Left ventricle myocardium superior (tissue), 1 donor: ENCODE measurements at regions not wholly inside any gene's neighbourhood (a gene's known extent, or its start where the extent isn't known, plus 50 kb on each side); places are given as distances from the start of the nearest gene placed in this dataset.

ENCODE experiments used
- ATAC-seq: fragments of 200-7000 bp; cut with Tn5 transposase; one replicate; pipeline ENCODE4 v1.9.1; 2020; ENCODE audit warnings: mild to moderate bottlenecking, moderate library complexity
- DNase-seq: peaks from one replicate; pipeline ENCODE4 v3.0.0-alpha.2; 2020
- intact Hi-C: fragments of 100-400 bp; cut with micrococcal nuclease; formaldehyde crosslinking; loops from one replicate; pipeline ENCODE4 v1.11.0; 2022
- donor health status: DM: no; HTN: yes; CAD: no; lungs with severe emphysema.

GRCh38 chr7:114851406-114852061 is 70.4 kb upstream of the MDFIC start:
- intact Hi-C loops = no loop called here
- DNase-seq (no peak), ATAC-seq (no peak)

- no peak for ATAC-seq
- intact Hi-C loops = no loop called here
- DNase-seq = no peak
Observed at GRCh38 chr7:114852293-114852692, 69.6 kb upstream of the MDFIC start.

DNA sequence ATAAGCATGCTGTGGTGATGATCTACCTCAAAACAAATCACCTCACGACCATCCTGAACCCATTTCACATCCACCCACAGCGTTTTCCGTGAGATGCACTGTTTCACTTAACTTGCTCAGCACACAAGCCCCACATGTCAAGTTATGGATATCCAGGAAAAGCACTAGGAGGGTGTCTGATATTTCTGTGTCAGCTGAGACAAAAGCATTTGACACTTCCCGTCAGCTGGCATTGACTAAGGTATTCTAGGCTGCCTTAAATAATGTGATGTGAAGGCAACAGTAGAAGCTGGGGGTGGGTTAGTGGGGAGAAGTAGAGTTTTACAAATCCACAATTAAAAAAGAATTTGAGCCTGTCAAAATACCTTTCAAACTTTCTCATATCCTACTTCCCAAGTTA is 68.7 kb upstream of the MDFIC start:
- ATAC-seq (no peak), DNase-seq (no peak)
- intact Hi-C loops = no loop called here

GRCh38 chr7:114854369-114854768 is 67.5 kb upstream of the MDFIC start:
- intact Hi-C loops = no loop called here
- ATAC-seq (no peak), DNase-seq (no peak)

DNA sequence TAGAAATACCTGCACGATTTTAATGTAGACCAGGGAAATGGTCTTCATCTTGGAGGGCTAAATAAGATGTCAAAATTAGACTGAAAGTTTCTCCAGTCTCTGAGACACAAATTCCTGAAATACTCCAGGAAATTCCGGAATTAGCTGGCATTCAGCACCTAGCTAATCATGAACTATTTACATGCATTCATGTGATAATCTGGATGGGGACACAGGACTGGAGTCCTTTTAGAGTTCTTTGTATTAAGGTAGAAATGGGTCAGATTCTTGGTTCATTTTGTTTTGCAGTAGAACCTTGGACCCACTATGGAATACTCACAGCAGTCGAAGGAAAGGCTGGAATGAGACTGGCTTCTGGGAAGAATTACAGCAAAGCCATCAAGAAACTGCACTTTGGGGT is 65.3 kb upstream of the MDFIC start:
- no peak for DNase-seq
- intact Hi-C loops = no loop called here
- no peak for ATAC-seq

- intact Hi-C loops = no loop called here
- ATAC-seq (no peak), DNase-seq (no peak)
Observed at GRCh38 chr7:114857605-114858004, 64.3 kb upstream of the MDFIC start.

- ATAC-seq (no peak), DNase-seq (no peak)
- intact Hi-C loops = no loop called here
Observed at GRCh38 chr7:114859477-114859876, 62.4 kb upstream of the MDFIC start.

GRCh38 chr7:114860206-114860605 is 61.7 kb upstream of the MDFIC start:
- DNase-seq (no peak), ATAC-seq (no peak)
- intact Hi-C loops = loop anchor here (10.0 kb wide), 1 partner anchor 365 kb away; no protein-coding TSS in a partner anchor

GRCh38 chr7:114862406-114862805 is 59.5 kb upstream of the MDFIC start:
- ATAC-seq (no peak), DNase-seq (no peak)
- intact Hi-C loops = loop anchor here (10.0 kb wide), 1 partner anchor 362 kb away; no protein-coding TSS in a partner anchor

DNA sequence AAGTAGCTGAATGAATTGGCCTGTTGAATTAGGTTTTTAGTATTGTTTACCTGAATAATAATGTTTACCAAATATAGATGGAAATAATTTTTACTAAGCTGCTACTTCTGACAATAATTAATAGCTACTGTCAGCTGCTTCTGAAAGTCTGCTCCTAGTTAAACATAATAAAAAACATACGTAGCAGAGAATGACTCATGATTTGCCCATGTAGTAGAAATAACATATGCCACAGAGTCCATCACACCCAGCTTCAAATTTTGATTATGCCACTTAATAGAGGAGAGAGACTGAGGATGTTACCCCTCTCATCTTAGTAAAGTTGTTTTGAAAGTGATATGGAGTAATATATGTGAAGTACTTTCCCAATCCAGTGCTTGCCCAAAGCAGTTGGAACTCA is 57.6 kb upstream of the MDFIC start:
- DNase-seq (no peak), ATAC-seq (no peak)
- intact Hi-C loops = loop anchor here (10.0 kb wide), 1 partner anchor 361 kb away; no protein-coding TSS in a partner anchor

DNA sequence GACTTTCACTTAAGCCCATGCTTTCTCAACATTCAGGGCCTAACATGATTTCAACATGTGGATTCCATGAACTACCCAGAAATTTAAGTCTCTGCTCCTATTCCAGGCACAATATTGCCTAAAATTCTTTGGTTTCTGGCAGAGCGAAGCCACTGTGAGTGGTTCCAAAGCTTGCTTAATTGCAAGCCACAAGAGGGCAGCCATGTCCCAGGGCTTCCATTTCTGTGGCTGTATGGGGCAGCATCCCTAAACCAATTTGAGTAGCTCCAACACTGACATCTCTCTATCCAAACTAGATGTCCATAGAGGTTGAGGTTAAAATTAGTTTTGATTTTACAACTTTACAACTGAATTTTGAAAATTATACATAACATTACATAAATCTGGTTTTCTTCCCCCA is 56.3 kb upstream of the MDFIC start:
- ATAC-seq (peak; percentile 74), DNase-seq (peak; percentile 57)
- intact Hi-C loops = loop anchor here (10.0 kb wide), 1 partner anchor 359 kb away; no protein-coding TSS in a partner anchor
